GM23338 (cell line): ENCODE measurements at regions not wholly inside any gene's neighbourhood (a gene's known extent, or its start where the extent isn't known, plus 50 kb on each side); places are given as distances from the start of the nearest gene placed in this dataset.
A peak's percentile ranks its signal among the peaks of the same experiment; 100 is the strongest.

Experiments
- ATAC-seq: fragments of 200-7000 bp; cut with Tn5 transposase; 3 replicates; pipeline ENCODE4 v1.9.1; 2020
- DNase-seq: peaks from one replicate; pipeline ENCODE4 v3.0.0-alpha.2; 2015; ENCODE audit warnings: low spot score
- H2AFZ ChIP-seq: fragments of 200-600 bp; sonication (generic); 2 replicates; pipeline ENCODE4 v1.8.0; 2016; ENCODE audit warnings: antibody characterized with exemption, mild to moderate bottlenecking, moderate library complexity
- H3F3A ChIP-seq: fragments of 200-600 bp; sonication (generic); replicated peaks from 2 replicates; pipeline ENCODE4 v1.8.0; 2017; ENCODE audit warnings: antibody characterized with exemption, mixed run types, low read depth
- H3K27ac ChIP-seq: fragments of 200-600 bp; sonication (generic); 2 replicates; pipeline ENCODE4 v1.6.1; 2016; ENCODE audit warnings: low read depth
- H3K27me3 ChIP-seq: fragments of 200-600 bp; sonication (generic); 2 replicates; pipeline ENCODE4 v1.8.0; 2016; ENCODE audit warnings: mild to moderate bottlenecking, mixed run types, moderate library complexity; ENCODE audit not compliant: insufficient read depth
- H3K36me3 ChIP-seq: fragments of 200-600 bp; sonication (generic); 2 replicates; pipeline ENCODE4 v1.8.0; 2016; ENCODE audit warnings: mild to moderate bottlenecking; ENCODE audit not compliant: insufficient read depth
- H3K4me1 ChIP-seq: fragments of 200-600 bp; sonication (generic); 2 replicates; pipeline ENCODE4 v1.8.0; 2016; ENCODE audit warnings: mild to moderate bottlenecking, moderate library complexity; ENCODE audit not compliant: insufficient read depth
- H3K4me2 ChIP-seq: fragments of 200-600 bp; sonication (generic); 2 replicates; pipeline ENCODE4 v1.7.1; 2017; ENCODE audit warnings: mixed run types
- H3K4me3 ChIP-seq: fragments of 200-600 bp; sonication (generic); 2 replicates; pipeline ENCODE4 v1.6.1; 2016; ENCODE audit warnings: mixed run types
- H3K79me2 ChIP-seq: fragments of 200-600 bp; sonication (generic); replicated peaks from 2 replicates; pipeline ENCODE4 v1.8.0; 2017; ENCODE audit warnings: mild to moderate bottlenecking; ENCODE audit not compliant: insufficient read depth
- H3K9me2 ChIP-seq: fragments of 200-600 bp; sonication (generic); 2 replicates; pipeline ENCODE4 v1.8.0; 2017; ENCODE audit not compliant: insufficient read depth
- H4K20me1 ChIP-seq: fragments of 200-600 bp; sonication (generic); replicated peaks from 2 replicates; pipeline ENCODE4 v1.8.0; 2017; ENCODE audit warnings: mild to moderate bottlenecking; ENCODE audit not compliant: insufficient read depth
- H3K27ac Mint-ChIP-seq: 2 replicates; pipeline ENCODE4 v1.8.0; 2020; ENCODE audit warnings: inconsistent platforms, mild to moderate bottlenecking, moderate library complexity, mixed read lengths
- H3K27me3 Mint-ChIP-seq: 3 replicates; pipeline ENCODE4 v1.8.0; 2022; ENCODE audit warnings: low read depth, mild to moderate bottlenecking, moderate library complexity, mixed read lengths, inconsistent platforms; ENCODE audit not compliant: insufficient read depth, poor library complexity
- H3K36me3 Mint-ChIP-seq: 3 replicates; pipeline ENCODE4 v1.8.0; 2021; ENCODE audit warnings: low read depth, mild to moderate bottlenecking, inconsistent platforms, moderate library complexity, mixed read lengths
- H3K4me1 Mint-ChIP-seq: 3 replicates; pipeline ENCODE4 v1.8.0; 2020; ENCODE audit warnings: mild to moderate bottlenecking, inconsistent platforms, mixed read lengths
- H3K4me3 Mint-ChIP-seq: 3 replicates; pipeline ENCODE4 v1.8.0; 2021; ENCODE audit warnings: moderate library complexity, mild to moderate bottlenecking, inconsistent platforms, mixed read lengths
- H3K9me3 Mint-ChIP-seq: 3 replicates; pipeline ENCODE4 v1.8.0; 2020; ENCODE audit warnings: moderate library complexity, mild to moderate bottlenecking, inconsistent platforms, mixed read lengths
- CTCF ChIP-seq, 2 experiments: fragments of 200-600 bp in 1 of 2; sonication (generic) in 1 of 2; conservative IDR thresholded peaks; 2 replicates each; pipeline versions ENCODE4 v1.5.1 to v1.6.1; 2016 to 2017; ENCODE audit warnings: antibody characterized with exemption in 2 of 2, low read depth in 2 of 2, mild to moderate bottlenecking in 2 of 2, moderate library complexity in 1 of 2
- ETS1 ChIP-seq: IDR thresholded peaks from 2 replicates; pipeline ENCODE4 v1.6.1; 2016; ENCODE audit warnings: antibody characterized with exemption
- EZH2 ChIP-seq: fragments of 200-600 bp; sonication (generic); IDR thresholded peaks from one replicate; pipeline ENCODE4 v1.8.0; 2017; ENCODE audit warnings: antibody characterized with exemption, mild to moderate bottlenecking, low read depth; ENCODE audit not compliant: unreplicated experiment
- NANOG ChIP-seq: IDR thresholded peaks from 2 replicates; pipeline ENCODE4 v1.6.1; 2016; ENCODE audit warnings: antibody characterized with exemption, borderline replicate concordance
- REST ChIP-seq: IDR thresholded peaks from one replicate; pipeline ENCODE4 v1.6.1; 2018; ENCODE audit warnings: antibody characterized with exemption; ENCODE audit not compliant: unreplicated experiment
- STAT1 ChIP-seq: IDR thresholded peaks from one replicate; pipeline ENCODE4 v1.6.1; 2016; ENCODE audit warnings: antibody characterized with exemption; ENCODE audit not compliant: unreplicated experiment
- ZNF331 ChIP-seq: fragments of 250-450 bp; sonication (Bioruptor Pico); IDR thresholded peaks from 2 replicates; pipeline ENCODE4 v1.5.0; 2020; ENCODE audit warnings: low read depth, mild to moderate bottlenecking, moderate library complexity

- H3F3A ChIP-seq: no peaks in the 10 kb centered on the region
- H3K27ac ChIP-seq: no peak overlapping the region
- no peak overlapping the region for H3K4me2 ChIP-seq
- H3K36me3 ChIP-seq: no peaks in the 10 kb centered on the region; the same call in 1 of the 2 replicates
- H3K27me3 Mint-ChIP-seq: peaks cover 5% of the 10 kb centered on the region
- DNase-seq (no peak), ATAC-seq (no peak)
- no peaks in the 10 kb centered on the region for H3K4me1 Mint-ChIP-seq
- TF ChIP-seq ZNF331 (CRISPR knock-in tag) (no peak), REST (no peak), EZH2 (no peak), STAT1 (no peak), NANOG (no peak), ETS1 (no peak)
- peaks cover 7% of the 10 kb centered on the region; the same call in 2 of the 3 replicates for H3K36me3 Mint-ChIP-seq
- no peak overlapping the region for H3K4me3 Mint-ChIP-seq
- H3K4me3 ChIP-seq: no peak overlapping the region
- H4K20me1 ChIP-seq: no peaks in the 10 kb centered on the region
- H3K9me2 ChIP-seq: peaks cover 4% of the 10 kb centered on the region; the same call in 1 of the 2 replicates
- H2AFZ ChIP-seq: 0 out of 2 replicates have a peak overlapping the region, but pooled peaks have one; percentile 47
- H3K9me3 Mint-ChIP-seq: peaks cover 28% of the 10 kb centered on the region
- no peaks in the 10 kb centered on the region for H3K27me3 ChIP-seq
- H3K27ac Mint-ChIP-seq: no peak overlapping the region
- no peaks in the 10 kb centered on the region for H3K79me2 ChIP-seq
- H3K4me1 ChIP-seq: no peaks in the 10 kb centered on the region
Measured at GRCh38 chr15:69626095-69627066, 173.8 kb downstream of the RPLP1 start.

- H3K36me3 Mint-ChIP-seq: peaks cover 7% of the 10 kb centered on the region; the same call in 2 of the 3 replicates
- TF ChIP-seq REST: no peak
- TF ChIP-seq STAT1: no peak
- no peak for TF ChIP-seq CTCF (conservative IDR thresholded peaks at IDR 0.05; ENCODE audit: low read depth in 2 of 2)
- TF ChIP-seq ZNF331 (CRISPR knock-in tag): no peak
- no peak for TF ChIP-seq EZH2
- no peaks in the 10 kb centered on the region for H3K4me1 Mint-ChIP-seq
- Histone ChIP-seq H4K20me1 (no peaks in the 10 kb centered on the region), H3K4me1 (no peaks in the 10 kb centered on the region), H3K27ac (no peak overlapping the region), H3K9me2 (peaks cover 4% of the 10 kb centered on the region; the same call in 1 of the 2 replicates), H3F3A (no peaks in the 10 kb centered on the region), H3K36me3 (no peaks in the 10 kb centered on the region; the same call in 1 of the 2 replicates), H3K4me3 (no peak overlapping the region), H3K79me2 (no peaks in the 10 kb centered on the region), H2AFZ (no peak overlapping the region), H3K4me2 (no peak overlapping the region), H3K27me3 (no peaks in the 10 kb centered on the region)
- DNase-seq (no peak), ATAC-seq (no peak)
- H3K9me3 Mint-ChIP-seq: peaks cover 17% of the 10 kb centered on the region
- H3K27ac Mint-ChIP-seq: no peak overlapping the region
- H3K4me3 Mint-ChIP-seq: no peak overlapping the region
- peaks cover 5% of the 10 kb centered on the region for H3K27me3 Mint-ChIP-seq
Measured at GRCh38 chr15:69627548-69628158, 175.0 kb downstream of the RPLP1 start.
